GM12873 (cell line): ENCODE measurements at regions not wholly inside any gene's neighbourhood (a gene's known extent, or its start where the extent isn't known, plus 50 kb on each side); places are given as distances from the start of the nearest gene placed in this dataset.

Experiments used
- TF ChIP-seq, protein P1 (sequence below): IDR thresholded peaks from 2 replicates; pipeline ENCODE4 v1.5.1; 2012; ENCODE audit warnings: low read depth, mild to moderate bottlenecking, moderate library complexity, low read length, control low read depth; ENCODE audit not compliant: insufficient read depth; ENCODE audit errors: missing control alignments

DNA sequence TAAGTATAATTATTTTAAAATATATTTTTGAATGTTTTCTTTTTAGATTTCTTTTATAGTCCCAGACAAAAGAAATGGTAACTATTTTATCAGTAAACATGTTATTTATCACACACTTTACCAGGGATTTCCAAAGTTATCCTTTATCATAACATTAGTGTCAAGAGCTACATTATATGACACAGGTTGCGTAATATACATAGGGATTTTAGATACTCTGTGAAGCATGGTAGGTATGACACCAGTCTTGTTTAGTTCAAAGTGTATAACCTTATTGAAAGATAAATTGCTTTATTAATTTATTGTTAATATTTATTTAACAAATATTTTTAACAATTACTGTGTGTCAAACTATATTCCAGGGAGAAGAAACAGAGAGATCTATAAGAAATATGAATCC, 163.3 kb upstream of the PABPC4L start:
- TF ChIP-seq, protein P1, sequence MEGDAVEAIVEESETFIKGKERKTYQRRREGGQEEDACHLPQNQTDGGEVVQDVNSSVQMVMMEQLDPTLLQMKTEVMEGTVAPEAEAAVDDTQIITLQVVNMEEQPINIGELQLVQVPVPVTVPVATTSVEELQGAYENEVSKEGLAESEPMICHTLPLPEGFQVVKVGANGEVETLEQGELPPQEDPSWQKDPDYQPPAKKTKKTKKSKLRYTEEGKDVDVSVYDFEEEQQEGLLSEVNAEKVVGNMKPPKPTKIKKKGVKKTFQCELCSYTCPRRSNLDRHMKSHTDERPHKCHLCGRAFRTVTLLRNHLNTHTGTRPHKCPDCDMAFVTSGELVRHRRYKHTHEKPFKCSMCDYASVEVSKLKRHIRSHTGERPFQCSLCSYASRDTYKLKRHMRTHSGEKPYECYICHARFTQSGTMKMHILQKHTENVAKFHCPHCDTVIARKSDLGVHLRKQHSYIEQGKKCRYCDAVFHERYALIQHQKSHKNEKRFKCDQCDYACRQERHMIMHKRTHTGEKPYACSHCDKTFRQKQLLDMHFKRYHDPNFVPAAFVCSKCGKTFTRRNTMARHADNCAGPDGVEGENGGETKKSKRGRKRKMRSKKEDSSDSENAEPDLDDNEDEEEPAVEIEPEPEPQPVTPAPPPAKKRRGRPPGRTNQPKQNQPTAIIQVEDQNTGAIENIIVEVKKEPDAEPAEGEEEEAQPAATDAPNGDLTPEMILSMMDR = no peak

DNA sequence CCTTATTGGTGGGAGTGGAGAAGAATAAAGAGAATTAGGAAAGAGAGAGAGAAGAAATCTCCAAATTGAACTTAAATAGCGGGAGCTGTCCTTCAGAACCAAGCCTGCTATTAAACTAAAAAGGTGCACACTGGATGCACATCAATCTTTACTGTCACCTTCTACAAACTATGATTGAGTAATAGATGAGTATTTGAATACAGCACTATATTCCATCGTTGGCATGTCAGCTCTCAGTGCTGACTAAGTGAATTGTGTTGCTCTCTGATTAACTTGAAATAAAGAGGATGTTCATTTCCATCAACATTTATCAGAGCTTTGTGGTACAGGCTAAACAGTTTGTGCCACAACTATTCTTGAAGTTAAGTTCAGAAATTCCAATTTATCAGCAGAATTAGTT, 143.7 kb upstream of the PABPC4L start:
- TF ChIP-seq, protein P1 = no peak

DNA sequence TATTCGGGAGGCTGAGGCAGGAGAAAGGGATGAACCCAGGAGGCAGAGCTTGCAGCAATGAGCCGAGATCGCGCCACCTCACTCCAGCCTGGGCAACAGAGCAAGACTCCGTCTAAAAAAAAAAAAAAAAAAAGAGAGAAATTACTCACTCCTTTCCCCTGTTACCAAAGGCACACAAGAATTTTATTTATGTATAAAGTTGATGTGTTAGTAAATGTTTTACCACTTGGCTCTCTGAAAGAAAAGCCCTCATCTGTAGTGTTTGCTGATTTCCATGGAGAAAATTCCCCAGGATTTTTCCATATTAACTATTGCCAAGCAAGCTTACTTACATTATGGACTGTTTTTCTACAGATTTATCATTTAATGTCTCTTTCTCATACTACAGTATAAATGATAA, 142.1 kb upstream of the PABPC4L start:
- TF ChIP-seq, protein P1 = no peak

DNA sequence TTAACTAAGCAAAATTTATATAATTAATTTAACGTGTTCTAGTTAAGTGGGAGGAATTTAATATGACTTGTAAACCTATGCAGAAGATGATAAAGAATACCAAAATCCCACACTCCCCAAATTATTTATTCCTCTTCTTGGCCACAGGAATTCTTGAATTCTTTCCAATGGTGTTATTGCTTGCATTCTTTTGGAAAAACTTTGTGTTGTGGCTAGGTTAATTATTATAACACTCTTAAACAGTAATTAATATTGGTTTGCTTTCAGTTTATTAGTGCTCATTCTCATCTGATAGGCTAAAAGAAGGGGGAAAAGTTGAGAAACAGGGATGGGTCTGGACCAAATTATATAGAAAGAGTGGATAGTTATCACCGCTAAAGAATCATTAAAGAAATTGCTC, 141.5 kb upstream of the PABPC4L start:
- TF ChIP-seq, protein P1 = no peak

DNA sequence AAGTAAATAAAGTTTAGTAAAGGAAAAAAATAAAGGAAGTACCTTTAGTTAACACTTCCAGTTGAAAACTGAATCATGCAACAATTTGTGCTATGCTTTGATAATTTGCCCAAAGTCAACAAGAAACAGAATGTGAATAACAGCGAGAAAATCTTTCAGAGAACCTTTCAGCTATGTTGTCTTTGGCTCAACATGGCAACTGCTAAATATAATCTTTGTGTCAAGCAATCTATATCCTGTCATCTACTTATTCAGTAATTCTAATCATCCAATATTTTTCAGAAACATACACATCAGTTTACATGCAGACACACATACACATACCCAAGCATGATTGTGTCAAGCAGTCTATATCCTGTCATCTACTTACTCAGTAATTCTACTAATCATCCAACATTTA, 136.0 kb upstream of the PABPC4L start:
- TF ChIP-seq, protein P1 = no peak

DNA sequence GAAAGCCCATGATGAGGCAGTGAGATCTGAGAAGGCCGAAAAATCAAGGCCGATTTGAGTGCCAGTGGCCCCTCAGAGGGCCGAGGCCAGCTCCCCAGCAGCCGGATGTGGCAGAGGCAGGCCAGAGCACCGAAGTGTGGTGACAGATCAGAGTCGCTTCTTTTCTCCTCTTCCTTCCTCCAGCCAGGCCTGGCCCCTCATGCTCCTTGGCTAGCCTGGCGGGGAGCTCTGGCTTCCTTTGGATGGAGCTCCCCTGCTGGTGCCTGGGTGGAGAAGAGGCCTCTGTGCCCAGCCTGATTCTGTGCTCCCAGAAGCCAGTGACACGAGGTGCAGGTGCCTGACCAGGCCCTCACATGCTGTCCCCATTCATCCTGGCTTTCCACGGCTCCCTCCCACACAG, 127.2 kb upstream of the PABPC4L start:
- TF ChIP-seq, protein P1 = no peak

DNA sequence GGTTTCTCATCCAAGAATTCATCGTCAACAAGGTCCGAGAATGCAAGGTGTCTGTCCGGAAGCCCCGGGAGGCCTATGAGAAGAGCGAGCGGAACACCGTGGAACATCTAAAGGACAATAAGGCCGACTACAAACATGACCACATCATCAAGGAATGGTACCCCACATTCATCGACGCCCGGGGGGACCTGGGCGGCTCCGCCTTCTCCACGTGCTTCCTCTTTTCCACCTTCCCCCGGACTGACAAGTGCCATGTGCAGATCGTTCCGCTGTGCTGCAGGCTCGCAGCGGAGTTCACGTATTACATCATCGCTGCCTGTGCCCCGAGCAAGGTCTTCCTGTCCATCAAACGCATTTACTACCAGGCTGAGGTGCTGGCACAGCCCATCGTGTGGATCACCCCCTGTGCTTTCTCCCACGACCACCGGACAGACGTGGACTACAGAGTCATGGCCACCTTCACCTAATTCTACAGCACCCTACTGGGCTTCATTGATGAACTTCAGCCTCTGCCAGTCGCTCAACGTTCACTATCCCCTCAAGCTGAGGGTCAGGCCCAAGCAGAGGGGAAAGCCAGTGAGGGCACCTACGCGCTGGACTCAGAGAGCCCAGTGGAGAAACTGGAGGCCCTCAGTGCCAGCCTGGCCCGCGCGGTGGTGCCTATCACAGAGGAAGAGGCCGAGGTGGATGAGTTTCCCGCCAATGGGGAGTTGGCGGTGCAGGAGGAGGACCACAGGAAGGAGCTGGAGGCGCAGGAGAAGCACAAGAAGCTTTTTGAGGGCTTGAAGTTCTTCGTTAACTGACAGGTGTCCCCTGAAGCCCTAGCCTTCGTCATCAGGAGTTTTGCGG, 125.9 kb upstream of the PABPC4L start:
- TF ChIP-seq, protein P1 = no peak
